Gastrocnemius medialis (tissue), 4 donors: ENCODE measurements at regions not wholly inside any gene's neighbourhood (a gene's known extent, or its start where the extent isn't known, plus 50 kb on each side); places are given as distances from the start of the nearest gene placed in this dataset.

Source experiments
- CTCF ChIP-seq, 5 experiments: fragments of 450-650 bp in 3 of 5; fragments of 200-600 bp in 2 of 5; sonication (generic) in 2 of 5; IDR thresholded peaks in 4 of 5; conservative IDR thresholded peaks in 1 of 5; 1 replicate in 4 of 5; 2 replicates in 1 of 5; pipeline ENCODE4 v1.5.1; 2016 to 2019; ENCODE audit warnings: antibody characterized with exemption in 5 of 5, mild to moderate bottlenecking in 3 of 5, moderate library complexity in 3 of 5
- POLR2A ChIP-seq, 2 donors: fragments of 450-650 bp; IDR thresholded peaks; one replicate each; pipeline ENCODE4 v1.6.1; 2017; ENCODE audit warnings: antibody characterized with exemption in 2 of 2, mild to moderate bottlenecking in 2 of 2, moderate library complexity in 2 of 2

GRCh38 chr4:187193141-187193540, 469.5 kb upstream of the FAT1 start:
- TF ChIP-seq POLR2A (IDR thresholded peaks at IDR 0.05) (no peak), CTCF (IDR thresholded peaks at IDR 0.05 in 4 of 5, conservative IDR thresholded peaks at IDR 0.05 in 1 of 5) (no peak)
